ENCODE measurements at regions not wholly inside any gene's neighbourhood (a gene's known extent, or its start where the extent isn't known, plus 50 kb on each side); places are given as distances from the start of the nearest gene placed in this dataset.

DNA sequence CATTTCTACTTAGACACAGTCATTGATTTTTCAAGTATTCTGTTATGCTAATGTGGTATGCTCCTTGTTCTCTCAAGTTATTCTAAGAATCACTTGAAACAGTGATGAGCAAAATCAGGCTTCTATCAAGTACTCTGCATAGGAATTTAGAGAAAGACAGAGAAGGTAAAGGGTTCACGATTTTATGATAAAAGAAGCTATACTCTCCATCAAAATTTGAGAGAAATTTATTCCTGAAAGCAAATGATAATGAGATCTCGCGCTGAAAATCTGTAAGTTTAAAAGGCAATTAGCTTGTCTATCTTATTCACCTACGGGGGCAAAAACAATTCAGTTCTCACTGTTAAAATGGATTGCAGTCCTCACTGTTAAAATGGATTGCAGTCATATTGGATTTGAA lies 1404.3 kb upstream of the FLRT2 start:
- H2AFZ ChIP-seq (ENCODE audit: low read length): no peak overlapping the region

GRCh38 chr14:84127495-84127894 lies 1402.4 kb upstream of the FLRT2 start:
- Histone ChIP-seq H3K9ac (ENCODE audit: low read length) (no peak overlapping the region), H3K79me2 (ENCODE audit: low read length) (no peaks in the 10 kb centered on the region), H3K4me3 (ENCODE audit: low read length) (no peak overlapping the region), H3K4me2 (ENCODE audit: low read depth, low read length, poor library complexity, severe bottlenecking) (no peak overlapping the region), H3K4me1 (ENCODE audit: low read length) (peaks cover 8% of the 10 kb centered on the region), H3K9me3 (ENCODE audit: low read length) (no peaks in the 10 kb centered on the region), H3K9me2 (replicated peaks; ENCODE audit: insufficient read depth, low read length) (no peaks in the 10 kb centered on the region), H4K20me1 (ENCODE audit: insufficient read depth, low read depth, low read length) (no peaks in the 10 kb centered on the region), H3K27me3 (ENCODE audit: low read length) (no peaks in the 10 kb centered on the region), H3K27ac (ENCODE audit: low read length) (no peak overlapping the region), H2AFZ (ENCODE audit: low read length) (no peak overlapping the region), H3K36me3 (ENCODE audit: insufficient read depth, low read length) (no peaks in the 10 kb centered on the region)
- no peak for DNase-seq

More for the DNA sequence above, 1404.3 kb upstream of the FLRT2 start:
- Histone ChIP-seq H4K20me1 (ENCODE audit: insufficient read depth, low read depth, low read length) (no peaks in the 10 kb centered on the region), H3K9ac (ENCODE audit: low read length) (no peak overlapping the region), H3K9me3 (ENCODE audit: low read length) (no peaks in the 10 kb centered on the region), H3K4me2 (ENCODE audit: low read depth, low read length, poor library complexity, severe bottlenecking) (no peak overlapping the region), H3K27ac (ENCODE audit: low read length) (no peak overlapping the region), H3K4me1 (ENCODE audit: low read length) (peaks cover 8% of the 10 kb centered on the region), H3K4me3 (ENCODE audit: low read length) (no peak overlapping the region), H3K9me2 (replicated peaks; ENCODE audit: insufficient read depth, low read length) (no peaks in the 10 kb centered on the region; the same call in 1 of the 2 replicates), H3K36me3 (ENCODE audit: insufficient read depth, low read length) (no peaks in the 10 kb centered on the region), H3K27me3 (ENCODE audit: low read length) (no peaks in the 10 kb centered on the region), H3K79me2 (ENCODE audit: low read length) (no peaks in the 10 kb centered on the region)
- no peak for DNase-seq

DNA sequence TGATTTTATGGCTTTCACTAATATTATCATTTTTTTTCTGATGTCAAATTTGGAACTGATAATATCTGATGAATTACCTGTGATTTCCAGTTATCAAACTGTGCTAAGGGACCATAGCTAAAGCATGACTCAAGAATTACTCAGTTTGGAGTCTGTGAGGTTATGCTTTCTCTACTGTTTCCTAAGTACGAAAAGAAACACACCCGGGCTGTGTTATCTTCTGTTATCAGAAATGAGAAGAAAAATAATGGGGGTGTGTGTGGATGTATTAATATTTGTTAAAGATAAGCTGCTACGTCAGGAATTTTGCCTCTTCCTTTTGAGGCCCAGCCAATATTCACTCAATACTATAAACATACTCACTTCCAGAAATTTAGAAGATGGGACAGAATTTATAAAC lies 1401.9 kb upstream of the FLRT2 start:
- H3K36me3 ChIP-seq (ENCODE audit: insufficient read depth, low read length): no peaks in the 10 kb centered on the region
- DNase-seq: no peak
- H3K9me2 ChIP-seq (replicated peaks; ENCODE audit: insufficient read depth, low read length): no peaks in the 10 kb centered on the region
- H3K4me3 ChIP-seq (ENCODE audit: low read length): no peak overlapping the region
- H3K9ac ChIP-seq (ENCODE audit: low read length): no peak overlapping the region
- no peaks in the 10 kb centered on the region for H4K20me1 ChIP-seq (ENCODE audit: insufficient read depth, low read depth, low read length)
- H3K4me1 ChIP-seq (ENCODE audit: low read length): peaks cover 8% of the 10 kb centered on the region
- H3K27me3 ChIP-seq (ENCODE audit: low read length): no peaks in the 10 kb centered on the region
- no peak overlapping the region for H2AFZ ChIP-seq (ENCODE audit: low read length)
- no peak overlapping the region for H3K4me2 ChIP-seq (ENCODE audit: low read depth, low read length, poor library complexity, severe bottlenecking)
- H3K27ac ChIP-seq (ENCODE audit: low read length): no peak overlapping the region
- no peaks in the 10 kb centered on the region for H3K9me3 ChIP-seq (ENCODE audit: low read length)
- no peaks in the 10 kb centered on the region for H3K79me2 ChIP-seq (ENCODE audit: low read length)

DNA sequence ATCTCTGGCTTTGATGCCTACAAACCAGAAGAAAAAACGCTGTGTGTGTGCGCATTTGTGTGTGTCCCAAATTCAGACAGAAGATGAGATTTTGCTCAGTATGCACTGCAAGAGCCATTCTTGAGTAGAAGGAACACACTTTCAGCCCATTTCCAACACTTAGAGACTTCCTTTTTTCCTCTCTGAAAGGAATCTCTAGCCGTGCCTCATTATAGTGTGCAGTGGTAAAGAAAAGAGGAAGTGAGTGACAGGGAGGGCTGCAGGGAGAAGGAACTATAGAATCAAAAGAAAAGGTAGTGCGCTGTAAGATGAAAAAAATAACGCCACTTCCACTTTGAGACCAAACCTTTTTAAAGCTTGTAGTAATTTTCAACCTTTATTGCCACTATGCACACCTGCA lies 1400.9 kb upstream of the FLRT2 start:
- H3K4me1 ChIP-seq (ENCODE audit: low read length): peaks cover 8% of the 10 kb centered on the region
- peak; percentile 74 for DNase-seq
- no peak overlapping the region for H3K27ac ChIP-seq (ENCODE audit: low read length)
- no peaks in the 10 kb centered on the region for H3K9me3 ChIP-seq (ENCODE audit: low read length)
- no peaks in the 10 kb centered on the region for H3K79me2 ChIP-seq (ENCODE audit: low read length)
- 0 out of 2 replicates have a peak overlapping the region, but pooled peaks have one; percentile 15 for H3K4me3 ChIP-seq (ENCODE audit: low read length)
- H3K4me2 ChIP-seq (ENCODE audit: low read depth, low read length, poor library complexity, severe bottlenecking): peak overlapping the region; percentile 40
- no peak overlapping the region for H3K9ac ChIP-seq (ENCODE audit: low read length)
- H2AFZ ChIP-seq (ENCODE audit: low read length): no peak overlapping the region; the same call in 1 of the 2 replicates
- no peaks in the 10 kb centered on the region for H3K36me3 ChIP-seq (ENCODE audit: insufficient read depth, low read length)
- no peaks in the 10 kb centered on the region for H3K9me2 ChIP-seq (replicated peaks; ENCODE audit: insufficient read depth, low read length)
- no peaks in the 10 kb centered on the region for H3K27me3 ChIP-seq (ENCODE audit: low read length)
- H4K20me1 ChIP-seq (ENCODE audit: insufficient read depth, low read depth, low read length): no peaks in the 10 kb centered on the region

DNA sequence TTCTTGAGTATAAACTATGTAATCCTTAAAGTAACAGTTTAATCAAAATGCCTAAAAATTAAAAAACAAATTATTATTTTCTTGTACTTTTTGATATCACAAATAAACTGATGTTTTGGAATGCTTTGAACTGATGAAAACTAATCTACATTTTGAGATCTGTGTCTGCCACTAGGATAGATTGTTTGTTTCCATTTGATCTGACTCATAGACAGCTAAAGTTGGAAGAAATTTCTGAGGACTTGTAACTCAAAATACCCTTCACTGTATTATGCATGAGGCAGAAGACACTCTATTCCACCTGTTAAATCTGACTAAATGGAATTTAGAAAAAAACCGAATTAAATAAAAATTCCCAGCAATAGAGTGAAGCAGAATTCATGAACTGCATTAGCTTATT lies 1400.0 kb upstream of the FLRT2 start:
- Histone ChIP-seq H3K4me2 (ENCODE audit: low read depth, low read length, poor library complexity, severe bottlenecking) (no peak overlapping the region), H3K9me3 (ENCODE audit: low read length) (no peaks in the 10 kb centered on the region), H4K20me1 (ENCODE audit: insufficient read depth, low read depth, low read length) (no peaks in the 10 kb centered on the region)

DNA sequence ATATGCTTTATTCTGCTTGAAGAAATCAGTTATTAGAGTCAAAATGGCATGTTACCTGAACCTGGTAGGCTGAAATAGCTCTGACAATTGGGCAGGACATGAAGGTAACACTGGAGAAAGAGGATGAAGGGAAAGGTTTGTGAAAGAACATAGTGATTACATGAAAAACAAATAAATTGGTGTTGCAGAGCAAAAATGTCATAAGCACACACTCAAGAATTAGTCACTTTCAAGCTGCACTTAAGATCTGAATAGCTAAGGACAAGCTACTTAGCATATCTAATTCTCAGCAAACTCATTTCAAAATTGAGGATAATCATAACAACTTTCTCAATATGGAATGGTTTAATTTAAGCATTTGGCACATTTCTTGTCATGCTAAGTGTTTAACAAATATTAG lies 1398.0 kb upstream of the FLRT2 start:
- Histone ChIP-seq H3K9me2 (replicated peaks; ENCODE audit: insufficient read depth, low read length) (no peaks in the 10 kb centered on the region), H3K36me3 (ENCODE audit: insufficient read depth, low read length) (no peaks in the 10 kb centered on the region), H3K27ac (ENCODE audit: low read length) (no peak overlapping the region), H3K4me1 (ENCODE audit: low read length) (peaks cover 8% of the 10 kb centered on the region), H3K9me3 (ENCODE audit: low read length) (no peaks in the 10 kb centered on the region; the same call in 1 of the 2 replicates), H3K27me3 (ENCODE audit: low read length) (no peaks in the 10 kb centered on the region), H3K4me2 (ENCODE audit: low read depth, low read length, poor library complexity, severe bottlenecking) (no peak overlapping the region), H3K9ac (ENCODE audit: low read length) (no peak overlapping the region), H2AFZ (ENCODE audit: low read length) (no peak overlapping the region), H4K20me1 (ENCODE audit: insufficient read depth, low read depth, low read length) (no peaks in the 10 kb centered on the region), H3K4me3 (ENCODE audit: low read length) (no peak overlapping the region), H3K79me2 (ENCODE audit: low read length) (no peaks in the 10 kb centered on the region)
- no peak for DNase-seq

More for the DNA sequence above, 1400.0 kb upstream of the FLRT2 start:
- no peaks in the 10 kb centered on the region for H3K79me2 ChIP-seq (ENCODE audit: low read length)
- peaks cover 8% of the 10 kb centered on the region for H3K4me1 ChIP-seq (ENCODE audit: low read length)
- no peak overlapping the region for H2AFZ ChIP-seq (ENCODE audit: low read length)
- H3K27ac ChIP-seq (ENCODE audit: low read length): no peak overlapping the region
- no peak for DNase-seq
- no peak overlapping the region for H3K4me3 ChIP-seq (ENCODE audit: low read length)
- no peak overlapping the region for H3K9ac ChIP-seq (ENCODE audit: low read length)
- no peaks in the 10 kb centered on the region for H3K9me2 ChIP-seq (replicated peaks; ENCODE audit: insufficient read depth, low read length)
- no peaks in the 10 kb centered on the region for H3K27me3 ChIP-seq (ENCODE audit: low read length)
- H3K36me3 ChIP-seq (ENCODE audit: insufficient read depth, low read length): no peaks in the 10 kb centered on the region

DNA sequence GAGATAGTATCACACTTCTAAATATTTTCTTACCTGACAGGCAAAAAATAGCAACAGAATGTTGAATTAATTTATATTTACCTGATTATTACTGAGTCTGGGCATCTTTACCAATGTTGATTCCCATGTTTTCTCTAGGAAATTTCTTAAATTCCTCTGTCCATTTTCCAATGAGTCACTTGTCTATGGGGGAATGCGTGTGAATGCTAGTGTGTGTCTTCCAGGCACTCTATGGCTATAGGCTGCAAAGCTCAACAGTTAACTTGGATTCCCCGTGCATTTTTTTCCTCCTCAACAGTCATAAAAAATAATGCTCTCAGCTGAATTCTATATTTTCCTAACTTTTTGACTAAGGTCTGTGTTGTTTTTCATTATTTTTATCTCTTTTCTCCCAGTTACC lies 1385.8 kb upstream of the FLRT2 start:
- no peaks in the 10 kb centered on the region for H3K9me2 ChIP-seq (replicated peaks; ENCODE audit: insufficient read depth, low read length)
- H3K27ac ChIP-seq (ENCODE audit: low read length): no peak overlapping the region
- no peaks in the 10 kb centered on the region for H4K20me1 ChIP-seq (ENCODE audit: insufficient read depth, low read depth, low read length)
- H3K9ac ChIP-seq (ENCODE audit: low read length): no peak overlapping the region
- no peak overlapping the region for H3K4me2 ChIP-seq (ENCODE audit: low read depth, low read length, poor library complexity, severe bottlenecking)
- no peaks in the 10 kb centered on the region for H3K36me3 ChIP-seq (ENCODE audit: insufficient read depth, low read length)
- H3K4me3 ChIP-seq (ENCODE audit: low read length): no peak overlapping the region
- H3K9me3 ChIP-seq (ENCODE audit: low read length): peaks cover 7% of the 10 kb centered on the region; the same call in 1 of the 2 replicates
- H3K27me3 ChIP-seq (ENCODE audit: low read length): no peaks in the 10 kb centered on the region
- no peak overlapping the region for H2AFZ ChIP-seq (ENCODE audit: low read length)
- H3K4me1 ChIP-seq (ENCODE audit: low read length): no peaks in the 10 kb centered on the region
- no peak for DNase-seq
- no peaks in the 10 kb centered on the region for H3K79me2 ChIP-seq (ENCODE audit: low read length)

DNA sequence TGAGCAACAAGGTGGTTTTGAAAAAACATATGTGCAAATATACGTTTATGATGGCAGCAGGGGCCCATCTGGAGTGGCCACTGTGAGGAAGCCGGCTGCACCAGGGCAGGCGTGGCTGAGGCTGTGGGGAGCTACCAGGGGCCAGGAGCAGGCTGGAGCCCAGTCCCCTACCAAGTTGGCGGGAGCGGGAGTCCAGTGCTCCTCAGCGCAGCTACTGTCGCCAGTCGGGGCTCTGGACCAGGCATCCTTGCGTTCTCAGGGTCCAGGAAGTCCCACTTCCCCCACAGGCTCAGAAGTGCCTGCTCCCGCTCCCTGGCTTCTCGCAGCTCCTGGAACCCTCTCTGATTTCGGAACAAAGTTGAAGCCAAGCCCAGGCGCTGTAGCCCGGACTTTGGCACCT lies 1377.5 kb upstream of the FLRT2 start:
- Histone ChIP-seq H3K4me3 (ENCODE audit: low read length) (no peak overlapping the region), H3K9ac (ENCODE audit: low read length) (no peak overlapping the region), H2AFZ (ENCODE audit: low read length) (no peak overlapping the region), H4K20me1 (ENCODE audit: insufficient read depth, low read depth, low read length) (no peaks in the 10 kb centered on the region), H3K9me3 (ENCODE audit: low read length) (peaks cover 5% of the 10 kb centered on the region), H3K4me1 (ENCODE audit: low read length) (no peaks in the 10 kb centered on the region), H3K27ac (ENCODE audit: low read length) (no peak overlapping the region), H3K36me3 (ENCODE audit: insufficient read depth, low read length) (no peaks in the 10 kb centered on the region), H3K27me3 (ENCODE audit: low read length) (0 out of 2 replicates have a peak, but pooled peaks cover 3% of the 10 kb centered on the region), H3K79me2 (ENCODE audit: low read length) (no peaks in the 10 kb centered on the region), H3K4me2 (ENCODE audit: low read depth, low read length, poor library complexity, severe bottlenecking) (no peak overlapping the region), H3K9me2 (replicated peaks; ENCODE audit: insufficient read depth, low read length) (no peaks in the 10 kb centered on the region)
- no peak for DNase-seq

DNA sequence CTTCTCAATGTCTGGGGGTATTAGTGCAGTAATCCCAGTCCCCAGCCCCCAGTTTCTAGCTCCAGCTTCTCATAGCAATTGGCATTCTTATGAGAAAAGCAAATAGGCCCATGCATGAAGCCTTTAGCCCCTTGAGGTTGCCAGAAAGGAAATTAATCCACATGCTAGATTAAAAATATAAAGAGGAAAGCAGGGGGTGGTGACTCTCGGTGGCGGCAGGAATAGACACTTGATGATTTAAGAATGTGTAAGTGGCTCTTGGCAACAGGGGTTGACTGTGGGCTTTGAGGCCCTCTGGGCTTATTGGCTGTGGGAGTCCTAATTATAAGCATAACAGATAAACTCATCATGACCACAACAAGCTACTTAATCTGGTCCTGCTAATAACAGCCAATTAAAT lies 1367.3 kb upstream of the FLRT2 start:
- Histone ChIP-seq H3K27me3 (ENCODE audit: low read length) (no peaks in the 10 kb centered on the region), H3K4me3 (ENCODE audit: low read length) (no peak overlapping the region), H3K4me2 (ENCODE audit: low read depth, low read length, poor library complexity, severe bottlenecking) (no peak overlapping the region), H3K4me1 (ENCODE audit: low read length) (no peaks in the 10 kb centered on the region), H3K9ac (ENCODE audit: low read length) (no peak overlapping the region), H3K9me3 (ENCODE audit: low read length) (0 out of 2 replicates have a peak, but pooled peaks cover 3% of the 10 kb centered on the region), H4K20me1 (ENCODE audit: insufficient read depth, low read depth, low read length) (no peaks in the 10 kb centered on the region), H3K9me2 (replicated peaks; ENCODE audit: insufficient read depth, low read length) (no peaks in the 10 kb centered on the region), H3K79me2 (ENCODE audit: low read length) (no peaks in the 10 kb centered on the region), H2AFZ (ENCODE audit: low read length) (no peak overlapping the region), H3K36me3 (ENCODE audit: insufficient read depth, low read length) (no peaks in the 10 kb centered on the region), H3K27ac (ENCODE audit: low read length) (no peak overlapping the region)
- no peak for DNase-seq
